Osteoblast (primary cell): ENCODE measurements at regions not wholly inside any gene's neighbourhood (a gene's known extent, or its start where the extent isn't known, plus 50 kb on each side); places are given as distances from the start of the nearest gene placed in this dataset.

Source experiments
- DNase-seq: peaks from one replicate; pipeline ENCODE4 v3.0.0; 2011; ENCODE audit warnings: low spot score, mixed read lengths; ENCODE audit not compliant: insufficient read length; ENCODE audit errors: missing footprints
- H2AFZ ChIP-seq: 2 replicates; pipeline ENCODE4 v1.6.0; 2011; ENCODE audit warnings: mild to moderate bottlenecking, low read length
- H3K27ac ChIP-seq: 2 replicates; pipeline ENCODE4 v1.5.1; 2011; ENCODE audit warnings: mild to moderate bottlenecking, low read depth, low read length, moderate library complexity
- H3K27me3 ChIP-seq: 2 replicates; pipeline ENCODE4 v1.6.0; 2012; ENCODE audit warnings: mild to moderate bottlenecking, control low read depth, inconsistent platforms, low read length, moderate library complexity; ENCODE audit not compliant: insufficient read depth
- H3K36me3 ChIP-seq: 2 replicates; pipeline ENCODE4 v1.5.1; 2011; ENCODE audit warnings: mild to moderate bottlenecking, low read length, control low read depth, moderate library complexity; ENCODE audit not compliant: insufficient read depth
- H3K4me1 ChIP-seq: 2 replicates; pipeline ENCODE4 v1.5.1; 2011; ENCODE audit warnings: mild to moderate bottlenecking, low read length, control low read depth, moderate library complexity; ENCODE audit not compliant: insufficient read depth
- H3K4me2 ChIP-seq: 2 replicates; pipeline ENCODE4 v1.6.0; 2011; ENCODE audit warnings: mild to moderate bottlenecking, low read length; ENCODE audit not compliant: insufficient read depth
- H3K4me3 ChIP-seq: fragments of 200-600 bp; sonication (generic); 3 replicates; pipeline ENCODE4 v1.5.1; 2012; ENCODE audit warnings: mild to moderate bottlenecking, low read length, inconsistent platforms; ENCODE audit not compliant: insufficient read depth
- H3K79me2 ChIP-seq: 2 replicates; pipeline ENCODE4 v1.6.0; 2012; ENCODE audit warnings: mild to moderate bottlenecking, low read length, control low read depth, inconsistent platforms; ENCODE audit not compliant: insufficient read depth
- H3K9me3 ChIP-seq: 2 replicates; pipeline ENCODE4 v1.5.1; 2011; ENCODE audit warnings: low read depth, low read length, control low read depth
- H4K20me1 ChIP-seq: 2 replicates; pipeline ENCODE4 v1.6.0; 2012; ENCODE audit warnings: mild to moderate bottlenecking, low read length, control low read depth; ENCODE audit not compliant: insufficient read depth
- CTCF ChIP-seq: IDR thresholded peaks from 2 replicates; pipeline ENCODE4 v1.5.1; 2011; ENCODE audit warnings: mild to moderate bottlenecking, low read depth, low read length, moderate library complexity; ENCODE audit errors: extremely low read depth

GRCh38 chr17:12599186-12599920 lies 66.3 kb upstream of the MYOCD start:
- Histone ChIP-seq H3K27me3 (no peaks in the 10 kb centered on the region), H3K27ac (no peak overlapping the region), H4K20me1 (no peaks in the 10 kb centered on the region), H3K36me3 (no peaks in the 10 kb centered on the region), H3K4me3 (no peak overlapping the region), H3K9me3 (no peaks in the 10 kb centered on the region), H3K4me2 (no peak overlapping the region), H3K79me2 (no peaks in the 10 kb centered on the region), H3K4me1 (peaks cover 2% of the 10 kb centered on the region), H2AFZ (no peak overlapping the region)
- no peak for TF ChIP-seq CTCF
- no peak for DNase-seq

- Histone ChIP-seq H3K4me3 (no peak overlapping the region), H3K27ac (no peak overlapping the region), H3K79me2 (no peaks in the 10 kb centered on the region), H3K36me3 (no peaks in the 10 kb centered on the region), H3K27me3 (no peaks in the 10 kb centered on the region), H4K20me1 (no peaks in the 10 kb centered on the region), H3K4me1 (peaks cover 8% of the 10 kb centered on the region), H3K4me2 (no peak overlapping the region), H2AFZ (no peak overlapping the region), H3K9me3 (no peaks in the 10 kb centered on the region)
- no peak for TF ChIP-seq CTCF
- DNase-seq: no peak
These were observed 65.3 kb upstream of the MYOCD start for GRCh38 chr17:12600349-12600748.

- H3K27ac ChIP-seq: no peak overlapping the region
- H3K9me3 ChIP-seq: no peaks in the 10 kb centered on the region
- no peak overlapping the region for H3K4me2 ChIP-seq
- no peak for TF ChIP-seq CTCF
- H4K20me1 ChIP-seq: no peaks in the 10 kb centered on the region
- H3K4me1 ChIP-seq: peaks cover 8% of the 10 kb centered on the region
- no peaks in the 10 kb centered on the region for H3K27me3 ChIP-seq
- no peak for DNase-seq
- no peaks in the 10 kb centered on the region for H3K36me3 ChIP-seq
- no peaks in the 10 kb centered on the region for H3K79me2 ChIP-seq
- no peak overlapping the region for H3K4me3 ChIP-seq
- H2AFZ ChIP-seq: no peak overlapping the region
These were observed 62.1 kb upstream of the MYOCD start for GRCh38 chr17:12603566-12603965.

GRCh38 chr17:12605222-12605621 lies 60.5 kb upstream of the MYOCD start:
- Histone ChIP-seq H3K79me2 (no peaks in the 10 kb centered on the region), H3K4me3 (no peak overlapping the region), H3K9me3 (no peaks in the 10 kb centered on the region), H3K27me3 (no peaks in the 10 kb centered on the region), H3K27ac (no peak overlapping the region), H3K36me3 (no peaks in the 10 kb centered on the region), H3K4me2 (no peak overlapping the region), H2AFZ (no peak overlapping the region), H3K4me1 (peaks cover 5% of the 10 kb centered on the region), H4K20me1 (no peaks in the 10 kb centered on the region)
- DNase-seq: peak; percentile 47
- TF ChIP-seq CTCF: no peak
